HCT116 (cell line): ENCODE measurements at regions not wholly inside any gene's neighbourhood (a gene's known extent, or its start where the extent isn't known, plus 50 kb on each side); places are given as distances from the start of the nearest gene placed in this dataset.

Experiments
- ATAC-seq: fragments of 200-7000 bp; cut with Tn5 transposase; 2 replicates; pipeline ENCODE4 v1.9.1; 2020; ENCODE audit warnings: mild to moderate bottlenecking, moderate library complexity
- BruUV-seq: library from RNA; stranded (reverse); fragments of 400-500 nt; replicated peaks from 2 replicates; lab custom pipeline; 2021; lab: Mats Ljungman, UMichigan
- CTCF ChIA-PET: fragments of 300-600 bp; sonication (Branson Sonifier 250); formaldehyde crosslinking; loops from one replicate; lab custom pipeline; 2021; ENCODE audit warnings: antibody characterized with exemption; lab: Charles Lee
- POLR2A ChIA-PET: fragments of 300-600, 350-600 bp; sonication (Branson Sonifier 250); formaldehyde crosslinking; loops from one replicate; lab custom pipeline; 2021; ENCODE audit warnings: antibody characterized with exemption; lab: Charles Lee
- RAD21 ChIA-PET, 2 experiments: fragments of 300-600 bp; sonication (Branson Sonifier 250); formaldehyde crosslinking; loops; one replicate each; lab custom pipeline; 2023; ENCODE audit warnings: low total read pairs in 2 of 2; ENCODE audit not compliant: uncharacterized antibody in 2 of 2, unreplicated experiment in 2 of 2, low non-redundant PET in 1 of 2; lab: Charles Lee
- DNase-seq: peaks from one replicate; pipeline ENCODE4 v3.0.0-alpha.2; 2010; ENCODE audit warnings: low read depth, low spot score
- H2AFZ ChIP-seq: fragments of 200-600 bp; shearing (Covaris generic), sonication (generic); 2 replicates; pipeline ENCODE4 v1.6.1; 2017; ENCODE audit warnings: low read depth, mixed run types, mixed read lengths, antibody characterized with exemption, low read length; ENCODE audit not compliant: poor library complexity, severe bottlenecking
- H3K27ac ChIP-seq: 2 replicates; pipeline ENCODE4 v1.5.1; 2012; ENCODE audit warnings: low read depth, low read length
- H3K27me3 ChIP-seq: fragments of 200-600 bp; sonication (generic); 2 replicates; pipeline ENCODE4 v1.6.1; 2016; ENCODE audit warnings: mixed run types, low read length, mixed read lengths; ENCODE audit not compliant: insufficient read depth
- H3K36me3 ChIP-seq, 2 experiments: fragments of 200-500 bp in 1 of 2; fragments of 200-600 bp in 1 of 2; sonication (Bioruptor generic) in 1 of 2; sonication (generic) in 1 of 2; 2 replicates each; pipeline versions ENCODE4 v1.5.1 to v1.6.1; 2014 to 2016; ENCODE audit warnings: low read length in 2 of 2, inconsistent platforms in 1 of 2, mixed read lengths in 1 of 2, mixed run types in 1 of 2; ENCODE audit not compliant: insufficient read depth in 2 of 2, control insufficient read depth in 1 of 2
- H3K4me1 ChIP-seq, 2 experiments: fragments of 200-600 bp in 1 of 2; sonication (generic) in 1 of 2; 2 replicates each; pipeline versions ENCODE4 v1.5.1 to v1.6.1; 2012 to 2017; ENCODE audit warnings: low read length in 2 of 2, inconsistent platforms in 1 of 2, mild to moderate bottlenecking in 1 of 2, mixed read lengths in 1 of 2, mixed run types in 1 of 2, moderate library complexity in 1 of 2; ENCODE audit not compliant: insufficient read depth in 2 of 2, control insufficient read depth in 1 of 2
- H3K4me2 ChIP-seq: fragments of 200-600 bp; sonication (generic); 2 replicates; pipeline ENCODE4 v1.6.1; 2017; ENCODE audit warnings: mixed run types, low read length, mixed read lengths
- H3K4me3 ChIP-seq, 2 experiments: fragments of 200-600 bp in 1 of 2; sonication (generic) in 1 of 2; replicated peaks in 1 of 2; 2 replicates each; pipeline ENCODE4 v1.5.1; 2011 to 2016; ENCODE audit warnings: low read length in 2 of 2, control low read depth in 1 of 2, low read depth in 1 of 2, mild to moderate bottlenecking in 1 of 2, mixed read lengths in 1 of 2, mixed run types in 1 of 2
- H3K79me2 ChIP-seq: fragments of 200-600 bp; sonication (generic); 2 replicates; pipeline ENCODE4 v1.6.1; 2017; ENCODE audit warnings: mild to moderate bottlenecking, mixed run types, low read length, moderate library complexity, mixed read lengths; ENCODE audit not compliant: insufficient read depth
- H3K9ac ChIP-seq: fragments of 200-600 bp; sonication (generic); 2 replicates; pipeline ENCODE4 v1.6.1; 2016; ENCODE audit warnings: low read length, mixed read lengths
- H3K9me2 ChIP-seq: fragments of 200-600 bp; sonication (generic), shearing (Covaris generic); 2 replicates; pipeline ENCODE4 v1.6.1; 2017; ENCODE audit warnings: mixed run types, mild to moderate bottlenecking, moderate library complexity; ENCODE audit not compliant: insufficient read depth
- H3K9me3 ChIP-seq, 2 experiments: fragments of 200-500 bp in 1 of 2; fragments of 200-600 bp in 1 of 2; sonication (Bioruptor generic) in 1 of 2; sonication (generic) in 1 of 2; 2 replicates each; pipeline ENCODE4 v1.6.1; 2014 to 2017; ENCODE audit warnings: low read length in 2 of 2, mixed read lengths in 2 of 2, inconsistent platforms in 1 of 2, low read depth in 1 of 2, mild to moderate bottlenecking in 1 of 2, mixed run types in 1 of 2, moderate library complexity in 1 of 2; ENCODE audit not compliant: control insufficient read depth in 1 of 2, insufficient read depth in 1 of 2
- H4K20me1 ChIP-seq: fragments of 200-600 bp; sonication (generic), shearing (Covaris generic); 2 replicates; pipeline ENCODE4 v1.6.1; 2017; ENCODE audit warnings: mixed run types, mild to moderate bottlenecking, moderate library complexity; ENCODE audit not compliant: insufficient read depth
- CTCF ChIP-seq, 3 experiments: fragments of 200-600 bp in 1 of 3; sonication (generic) in 1 of 3; IDR thresholded peaks in 2 of 3; conservative IDR thresholded peaks in 1 of 3; 2 replicates each; pipeline ENCODE4 v1.5.1; 2012 to 2017; ENCODE audit warnings: low read depth in 2 of 3, low read length in 2 of 3, antibody characterized with exemption in 1 of 3, borderline replicate concordance in 1 of 3, control low read depth in 1 of 3, mild to moderate bottlenecking in 1 of 3, mixed read lengths in 1 of 3, mixed run types in 1 of 3, moderate library complexity in 1 of 3; ENCODE audit not compliant: insufficient read depth in 1 of 3
- EGR1 ChIP-seq: IDR thresholded peaks from 2 replicates; pipeline ENCODE4 v1.6.1; 2012; ENCODE audit warnings: low read depth
- ELF1 ChIP-seq: IDR thresholded peaks from 2 replicates; pipeline ENCODE4 v1.6.1; 2012; ENCODE audit warnings: low read depth, borderline replicate concordance
- EZH2 ChIP-seq: fragments of 200-600 bp; sonication (generic); IDR thresholded peaks from 2 replicates; pipeline ENCODE4 v1.6.1; 2017; ENCODE audit warnings: antibody characterized with exemption, mixed run types
- EZH2phosphoT487 ChIP-seq: fragments of 200-600 bp; IDR thresholded peaks from 2 replicates; pipeline ENCODE4 v1.6.1; 2018; ENCODE audit warnings: antibody characterized with exemption, borderline replicate concordance
- JUND ChIP-seq: IDR thresholded peaks from 2 replicates; pipeline ENCODE4 v1.6.1; 2012
- POLR2A ChIP-seq: IDR thresholded peaks from 2 replicates; pipeline ENCODE4 v1.7.0; 2011; ENCODE audit warnings: borderline replicate concordance; ENCODE audit not compliant: insufficient read depth, insufficient read length; ENCODE audit errors: extremely low read depth
- RAD21 ChIP-seq: IDR thresholded peaks from 2 replicates; pipeline ENCODE4 v1.6.1; 2012; ENCODE audit warnings: low read depth, mild to moderate bottlenecking
- SP1 ChIP-seq: IDR thresholded peaks from 2 replicates; pipeline ENCODE4 v1.6.1; 2012; ENCODE audit warnings: low read depth
- intact Hi-C: fragments of 100-400 bp; cut with micrococcal nuclease; formaldehyde crosslinking; loops from 2 replicates; pipeline ENCODE4 v1.10.0; 2022
- TF ChIP-seq, protein P1 (sequence below): IDR thresholded peaks from 2 replicates; pipeline ENCODE4 v1.6.1; 2012
- TF ChIP-seq, protein P2 (sequence below): IDR thresholded peaks from 2 replicates; pipeline ENCODE4 v1.6.1; 2012; ENCODE audit warnings: low read depth
- TF ChIP-seq, protein P3 (sequence below): IDR thresholded peaks from 2 replicates; pipeline ENCODE4 v1.6.1; 2011; ENCODE audit warnings: mild to moderate bottlenecking, low read length, moderate library complexity; ENCODE audit not compliant: insufficient replicate concordance; ENCODE audit errors: extremely low read depth

GRCh38 chr13:53165261-53165660 lies 136.6 kb downstream of the OLFM4 start:
- no peak overlapping the region for H3K4me2 ChIP-seq
- no peak overlapping the region for H3K4me3 ChIP-seq
- H3K27me3 ChIP-seq: no peaks in the 10 kb centered on the region
- TF ChIP-seq POLR2A (no peak), EGR1 (no peak), EZH2phosphoT487 (no peak)
- TF ChIP-seq, protein P1, sequence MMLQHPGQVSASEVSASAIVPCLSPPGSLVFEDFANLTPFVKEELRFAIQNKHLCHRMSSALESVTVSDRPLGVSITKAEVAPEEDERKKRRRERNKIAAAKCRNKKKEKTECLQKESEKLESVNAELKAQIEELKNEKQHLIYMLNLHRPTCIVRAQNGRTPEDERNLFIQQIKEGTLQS: no peak
- no TSS peak for BruUV-seq
- ChIA-PET RAD21 (no interaction called here), POLR2A (no interaction called here), CTCF (no interaction called here)
- no peaks in the 10 kb centered on the region for H3K4me1 ChIP-seq
- intact Hi-C loops: no loop called here
- H3K9me3 ChIP-seq: no peaks in the 10 kb centered on the region
- no peaks in the 10 kb centered on the region for H4K20me1 ChIP-seq
- H3K9me2 ChIP-seq: no peaks in the 10 kb centered on the region
- H3K79me2 ChIP-seq: no peaks in the 10 kb centered on the region
- DNase-seq: no peak
- no peak overlapping the region for H3K27ac ChIP-seq
- H2AFZ ChIP-seq: no peak overlapping the region
- no peaks in the 10 kb centered on the region for H3K36me3 ChIP-seq
- no peak for ATAC-seq
- no peak overlapping the region for H3K9ac ChIP-seq

- Histone ChIP-seq H3K27me3 (no peaks in the 10 kb centered on the region), H3K4me1 (no peaks in the 10 kb centered on the region), H3K9me2 (no peaks in the 10 kb centered on the region), H3K79me2 (no peaks in the 10 kb centered on the region), H4K20me1 (no peaks in the 10 kb centered on the region), H3K36me3 (no peaks in the 10 kb centered on the region), H2AFZ (no peak overlapping the region), H3K4me2 (no peak overlapping the region), H3K4me3 (no peak overlapping the region), H3K9me3 (no peaks in the 10 kb centered on the region), H3K9ac (no peak overlapping the region), H3K27ac (no peak overlapping the region)
- ATAC-seq (no peak), DNase-seq (no peak)
- intact Hi-C loops: no loop called here
- ChIA-PET POLR2A (no interaction called here), CTCF (no interaction called here), RAD21 (no interaction called here)
- BruUV-seq: no TSS peak
- no peak for TF ChIP-seq SP1
- no peak for TF ChIP-seq EGR1
- TF ChIP-seq, protein P2, sequence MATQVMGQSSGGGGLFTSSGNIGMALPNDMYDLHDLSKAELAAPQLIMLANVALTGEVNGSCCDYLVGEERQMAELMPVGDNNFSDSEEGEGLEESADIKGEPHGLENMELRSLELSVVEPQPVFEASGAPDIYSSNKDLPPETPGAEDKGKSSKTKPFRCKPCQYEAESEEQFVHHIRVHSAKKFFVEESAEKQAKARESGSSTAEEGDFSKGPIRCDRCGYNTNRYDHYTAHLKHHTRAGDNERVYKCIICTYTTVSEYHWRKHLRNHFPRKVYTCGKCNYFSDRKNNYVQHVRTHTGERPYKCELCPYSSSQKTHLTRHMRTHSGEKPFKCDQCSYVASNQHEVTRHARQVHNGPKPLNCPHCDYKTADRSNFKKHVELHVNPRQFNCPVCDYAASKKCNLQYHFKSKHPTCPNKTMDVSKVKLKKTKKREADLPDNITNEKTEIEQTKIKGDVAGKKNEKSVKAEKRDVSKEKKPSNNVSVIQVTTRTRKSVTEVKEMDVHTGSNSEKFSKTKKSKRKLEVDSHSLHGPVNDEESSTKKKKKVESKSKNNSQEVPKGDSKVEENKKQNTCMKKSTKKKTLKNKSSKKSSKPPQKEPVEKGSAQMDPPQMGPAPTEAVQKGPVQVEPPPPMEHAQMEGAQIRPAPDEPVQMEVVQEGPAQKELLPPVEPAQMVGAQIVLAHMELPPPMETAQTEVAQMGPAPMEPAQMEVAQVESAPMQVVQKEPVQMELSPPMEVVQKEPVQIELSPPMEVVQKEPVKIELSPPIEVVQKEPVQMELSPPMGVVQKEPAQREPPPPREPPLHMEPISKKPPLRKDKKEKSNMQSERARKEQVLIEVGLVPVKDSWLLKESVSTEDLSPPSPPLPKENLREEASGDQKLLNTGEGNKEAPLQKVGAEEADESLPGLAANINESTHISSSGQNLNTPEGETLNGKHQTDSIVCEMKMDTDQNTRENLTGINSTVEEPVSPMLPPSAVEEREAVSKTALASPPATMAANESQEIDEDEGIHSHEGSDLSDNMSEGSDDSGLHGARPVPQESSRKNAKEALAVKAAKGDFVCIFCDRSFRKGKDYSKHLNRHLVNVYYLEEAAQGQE: no peak
- TF ChIP-seq, protein P3, sequence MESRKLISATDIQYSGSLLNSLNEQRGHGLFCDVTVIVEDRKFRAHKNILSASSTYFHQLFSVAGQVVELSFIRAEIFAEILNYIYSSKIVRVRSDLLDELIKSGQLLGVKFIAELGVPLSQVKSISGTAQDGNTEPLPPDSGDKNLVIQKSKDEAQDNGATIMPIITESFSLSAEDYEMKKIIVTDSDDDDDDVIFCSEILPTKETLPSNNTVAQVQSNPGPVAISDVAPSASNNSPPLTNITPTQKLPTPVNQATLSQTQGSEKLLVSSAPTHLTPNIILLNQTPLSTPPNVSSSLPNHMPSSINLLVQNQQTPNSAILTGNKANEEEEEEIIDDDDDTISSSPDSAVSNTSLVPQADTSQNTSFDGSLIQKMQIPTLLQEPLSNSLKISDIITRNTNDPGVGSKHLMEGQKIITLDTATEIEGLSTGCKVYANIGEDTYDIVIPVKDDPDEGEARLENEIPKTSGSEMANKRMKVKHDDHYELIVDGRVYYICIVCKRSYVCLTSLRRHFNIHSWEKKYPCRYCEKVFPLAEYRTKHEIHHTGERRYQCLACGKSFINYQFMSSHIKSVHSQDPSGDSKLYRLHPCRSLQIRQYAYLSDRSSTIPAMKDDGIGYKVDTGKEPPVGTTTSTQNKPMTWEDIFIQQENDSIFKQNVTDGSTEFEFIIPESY: no peak
- TF ChIP-seq JUND: no peak
- TF ChIP-seq EZH2: no peak
- no peak for TF ChIP-seq RAD21
- no peak for TF ChIP-seq CTCF (IDR thresholded peaks at IDR 0.05 in 2 of 3, conservative IDR thresholded peaks at IDR 0.05 in 1 of 3; ENCODE audit: borderline replicate concordance in 1 of 3, insufficient read depth in 1 of 3, low read depth in 2 of 3, low read length in 2 of 3)
- no peak for TF ChIP-seq EZH2phosphoT487
- TF ChIP-seq ELF1: no peak
These were observed 138.9 kb downstream of the OLFM4 start for GRCh38 chr13:53167561-53167960.
